GM12872 (cell line): ENCODE measurements at regions not wholly inside any gene's neighbourhood (a gene's known extent, or its start where the extent isn't known, plus 50 kb on each side); places are given as distances from the start of the nearest gene placed in this dataset.

ENCODE experiments used
- CTCF ChIP-seq: IDR thresholded peaks from 3 replicates; pipeline ENCODE4 v1.5.1; 2011; ENCODE audit warnings: low read depth, mild to moderate bottlenecking, low read length, moderate library complexity; ENCODE audit not compliant: insufficient read depth

GRCh38 chr9:86735772-86736458 lies 211.4 kb downstream of the GAS1 start:
- TF ChIP-seq CTCF = no peak

- no peak for TF ChIP-seq CTCF
Measured at GRCh38 chr9:86734771-86735170, 212.5 kb downstream of the GAS1 start.

DNA sequence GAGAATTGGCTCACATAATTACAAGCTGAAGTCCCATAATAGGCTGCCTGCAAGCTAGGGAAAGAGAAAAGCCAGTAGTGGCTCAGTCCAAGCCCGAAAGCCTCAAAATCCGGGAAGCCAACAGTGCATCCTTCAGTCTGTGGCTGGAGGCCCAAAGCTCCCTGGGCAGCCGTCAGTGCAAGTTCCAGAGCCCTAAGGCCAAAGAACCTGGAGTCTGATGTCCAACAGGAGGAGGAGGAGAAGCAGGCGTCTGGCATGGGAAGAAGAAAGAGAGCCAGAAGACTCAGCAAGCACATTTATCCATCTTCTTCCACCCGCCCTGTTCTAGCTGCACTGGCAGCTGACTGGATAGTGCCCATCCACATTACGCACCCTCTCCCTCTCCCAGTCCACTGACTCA lies 213.4 kb downstream of the GAS1 start:
- TF ChIP-seq CTCF = no peak

GRCh38 chr9:86732514-86733171 lies 214.7 kb downstream of the GAS1 start:
- no peak for TF ChIP-seq CTCF

- no peak for TF ChIP-seq CTCF
Measured at GRCh38 chr9:86731511-86732063, 215.7 kb downstream of the GAS1 start.

GRCh38 chr9:86730163-86730928 lies 217.0 kb downstream of the GAS1 start:
- TF ChIP-seq CTCF = no peak

DNA sequence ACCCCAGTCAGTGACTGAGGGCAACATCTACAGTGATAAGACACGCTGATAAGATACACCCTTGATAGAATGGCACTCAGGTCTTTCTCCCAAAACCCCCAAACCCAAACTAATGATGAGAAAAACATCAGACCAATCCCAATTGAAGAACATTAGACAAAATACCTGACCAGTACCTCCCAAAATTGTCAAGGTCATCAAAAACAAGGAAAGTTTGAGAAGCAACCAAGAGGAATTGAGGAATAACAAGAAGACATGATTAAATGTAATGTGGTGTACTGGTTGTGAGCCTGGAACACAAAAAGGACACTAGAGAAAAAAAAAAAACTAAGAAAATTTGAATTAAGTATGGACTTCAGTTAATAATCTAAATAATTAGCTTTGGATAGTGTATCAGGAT lies 222.8 kb downstream of the GAS1 start:
- no peak for TF ChIP-seq CTCF
